Mesothelial cell of epicardium (in vitro differentiated cells): ENCODE measurements at regions not wholly inside any gene's neighbourhood (a gene's known extent, or its start where the extent isn't known, plus 50 kb on each side); places are given as distances from the start of the nearest gene placed in this dataset.
A peak's percentile ranks its signal among the peaks of the same experiment; 100 is the strongest.
"Not testable (repeated sequence)": the region's sequence is repeated elsewhere in the genome, so short reads cannot be mapped to it uniquely, and the experiment has no call there.

Source experiments
- DNase-seq, 2 experiments: peaks; one replicate each; pipeline ENCODE4 v3.0.0; 2021; ENCODE audit warnings: low spot score in 2 of 2; ENCODE audit not compliant: unreplicated experiment in 2 of 2
- H3K27ac Mint-ChIP-seq: 2 replicates; pipeline ENCODE4 v1.8.0; 2021; ENCODE audit warnings: mixed read lengths
- H3K27me3 Mint-ChIP-seq: 2 replicates; pipeline ENCODE4 v1.8.0; 2021; ENCODE audit warnings: low read depth, mixed read lengths
- H3K36me3 Mint-ChIP-seq: 2 replicates; pipeline ENCODE4 v1.8.0; 2021; ENCODE audit warnings: mixed read lengths
- H3K4me1 Mint-ChIP-seq: 2 replicates; pipeline ENCODE4 v1.8.0; 2021; ENCODE audit warnings: mixed read lengths
- H3K4me3 Mint-ChIP-seq: 2 replicates; pipeline ENCODE4 v1.8.0; 2021; ENCODE audit warnings: mild to moderate bottlenecking, moderate library complexity, mixed read lengths
- H3K9me3 Mint-ChIP-seq: 2 replicates; pipeline ENCODE4 v1.8.0; 2021; ENCODE audit warnings: mixed read lengths
- TF ChIP-seq, protein P1 (sequence below): fragments of 200-600 bp; sonication (generic); IDR thresholded peaks from one replicate; pipeline ENCODE4 v1.5.0; 2021; ENCODE audit warnings: antibody characterized with exemption; ENCODE audit not compliant: unreplicated experiment

DNA sequence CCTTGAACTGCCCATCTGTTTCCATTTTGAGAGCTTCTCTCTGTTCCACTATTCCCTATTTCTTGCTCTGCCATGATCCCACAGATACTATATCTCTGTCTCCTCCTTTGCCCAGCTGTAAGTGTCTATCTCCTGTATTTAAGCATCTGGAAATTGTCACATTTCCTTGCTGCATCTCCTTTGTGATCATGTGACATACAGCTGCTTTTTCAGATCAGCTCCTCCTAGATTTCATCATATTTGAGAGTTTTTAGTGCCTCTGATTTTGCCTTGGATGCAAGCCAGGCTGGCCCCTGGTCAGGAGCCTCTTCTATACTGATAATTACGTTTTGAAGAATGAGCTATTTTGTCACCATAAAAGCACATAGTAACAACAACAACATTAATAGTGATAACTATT lies 131.7 kb upstream of the TNP1 start:
- Mint-ChIP-seq H3K36me3 (no peaks in the 10 kb centered on the region), H3K27me3 (no peaks in the 10 kb centered on the region), H3K4me3 (no peak overlapping the region), H3K4me1 (peaks cover 24% of the 10 kb centered on the region), H3K9me3 (peaks cover 14% of the 10 kb centered on the region), H3K27ac (peak overlapping the region; percentile 81)
- TF ChIP-seq, protein P1, sequence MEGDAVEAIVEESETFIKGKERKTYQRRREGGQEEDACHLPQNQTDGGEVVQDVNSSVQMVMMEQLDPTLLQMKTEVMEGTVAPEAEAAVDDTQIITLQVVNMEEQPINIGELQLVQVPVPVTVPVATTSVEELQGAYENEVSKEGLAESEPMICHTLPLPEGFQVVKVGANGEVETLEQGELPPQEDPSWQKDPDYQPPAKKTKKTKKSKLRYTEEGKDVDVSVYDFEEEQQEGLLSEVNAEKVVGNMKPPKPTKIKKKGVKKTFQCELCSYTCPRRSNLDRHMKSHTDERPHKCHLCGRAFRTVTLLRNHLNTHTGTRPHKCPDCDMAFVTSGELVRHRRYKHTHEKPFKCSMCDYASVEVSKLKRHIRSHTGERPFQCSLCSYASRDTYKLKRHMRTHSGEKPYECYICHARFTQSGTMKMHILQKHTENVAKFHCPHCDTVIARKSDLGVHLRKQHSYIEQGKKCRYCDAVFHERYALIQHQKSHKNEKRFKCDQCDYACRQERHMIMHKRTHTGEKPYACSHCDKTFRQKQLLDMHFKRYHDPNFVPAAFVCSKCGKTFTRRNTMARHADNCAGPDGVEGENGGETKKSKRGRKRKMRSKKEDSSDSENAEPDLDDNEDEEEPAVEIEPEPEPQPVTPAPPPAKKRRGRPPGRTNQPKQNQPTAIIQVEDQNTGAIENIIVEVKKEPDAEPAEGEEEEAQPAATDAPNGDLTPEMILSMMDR, result no peak
- no peak for DNase-seq

- no peak for DNase-seq
- no peak overlapping the region for H3K27ac Mint-ChIP-seq
- no peaks in the 10 kb centered on the region for H3K36me3 Mint-ChIP-seq
- TF ChIP-seq, protein P1, result no peak
- H3K9me3 Mint-ChIP-seq, result peaks cover 14% of the 10 kb centered on the region
- H3K4me1 Mint-ChIP-seq, result peaks cover 21% of the 10 kb centered on the region
- no peak overlapping the region for H3K4me3 Mint-ChIP-seq
- H3K27me3 Mint-ChIP-seq, result no peaks in the 10 kb centered on the region
These were observed 129.7 kb upstream of the TNP1 start for GRCh38 chr2:216989340-216990129.

GRCh38 chr2:216987252-216987821 lies 127.5 kb upstream of the TNP1 start:
- Mint-ChIP-seq H3K27ac (no peak overlapping the region), H3K27me3 (no peaks in the 10 kb centered on the region), H3K4me1 (peaks cover 17% of the 10 kb centered on the region), H3K4me3 (no peak overlapping the region), H3K36me3 (no peaks in the 10 kb centered on the region), H3K9me3 (peaks cover 14% of the 10 kb centered on the region)
- TF ChIP-seq, protein P1, result no peak
- no peak for DNase-seq

GRCh38 chr2:216985658-216986141 lies 125.8 kb upstream of the TNP1 start:
- Mint-ChIP-seq H3K27ac (no peak overlapping the region), H3K27me3 (no peaks in the 10 kb centered on the region), H3K4me1 (peaks cover 4% of the 10 kb centered on the region), H3K9me3 (peaks cover 12% of the 10 kb centered on the region), H3K4me3 (no peak overlapping the region), H3K36me3 (peaks cover 5% of the 10 kb centered on the region)
- TF ChIP-seq, protein P1, result no peak
- no peak for DNase-seq

- Mint-ChIP-seq H3K27ac (no peak overlapping the region), H3K36me3 (peaks cover 9% of the 10 kb centered on the region), H3K4me3 (no peak overlapping the region), H3K27me3 (no peaks in the 10 kb centered on the region), H3K4me1 (peaks cover 4% of the 10 kb centered on the region), H3K9me3 (peaks cover 19% of the 10 kb centered on the region)
- no peak for DNase-seq
- TF ChIP-seq, protein P1, result no peak
These were observed 125.1 kb upstream of the TNP1 start for GRCh38 chr2:216984937-216985336.

DNA sequence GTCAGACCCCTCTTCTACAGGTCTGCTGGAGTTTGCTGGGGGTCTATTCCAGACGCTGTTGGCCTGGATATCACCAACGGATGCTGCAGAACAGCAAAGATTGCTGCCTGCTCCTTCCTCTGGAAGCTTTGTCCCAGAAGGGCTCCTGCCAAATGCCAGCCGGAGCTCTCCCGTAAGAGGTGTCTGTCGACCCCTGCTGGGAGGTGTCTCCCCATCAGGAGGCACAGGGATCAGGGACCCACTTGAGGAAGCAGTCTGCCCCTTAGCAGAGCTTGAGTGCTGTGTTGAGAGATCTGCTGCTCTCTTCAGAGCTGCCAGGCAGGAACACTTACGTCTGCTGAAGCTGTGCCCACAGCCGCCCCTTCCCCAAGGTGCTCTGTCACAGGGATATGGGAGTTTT lies 122.1 kb upstream of the TNP1 start:
- not testable (repeated sequence) for H3K36me3 Mint-ChIP-seq, H3K4me1 Mint-ChIP-seq, DNase-seq, H3K4me3 Mint-ChIP-seq, H3K27me3 Mint-ChIP-seq, H3K27ac Mint-ChIP-seq
- peaks cover 38% of the 10 kb centered on the region for H3K9me3 Mint-ChIP-seq

- peaks cover 38% of the 10 kb centered on the region for H3K9me3 Mint-ChIP-seq
- H3K36me3 Mint-ChIP-seq, DNase-seq, H3K27me3 Mint-ChIP-seq, H3K4me3 Mint-ChIP-seq, H3K27ac Mint-ChIP-seq, H3K4me1 Mint-ChIP-seq: not testable (repeated sequence)
These were observed 120.6 kb upstream of the TNP1 start for GRCh38 chr2:216980510-216980909.
